ENCODE measurements at regions not wholly inside any gene's neighbourhood (a gene's known extent, or its start where the extent isn't known, plus 50 kb on each side); places are given as distances from the start of the nearest gene placed in this dataset.
"Not testable (repeated sequence)": the region's sequence is repeated elsewhere in the genome, so short reads cannot be mapped to it uniquely, and the experiment has no call there.

GRCh38 chr4:123183308-123183707 is 213.3 kb upstream of the SPRY1 start:
- Histone ChIP-seq H3K79me1 (ENCODE audit: low read depth in 1 of 2, low read length in 2 of 2) (no peaks in the 10 kb centered on the region), H3K9me1 (ENCODE audit: insufficient read depth, low read length) (no peaks in the 10 kb centered on the region), H3K9me3 (ENCODE audit: control insufficient read depth, insufficient read depth, low read length) (no peaks in the 10 kb centered on the region), H4K8ac (ENCODE audit: low read depth in 2 of 2, low read length in 2 of 2) (no peak overlapping the region), H3K36me3 (ENCODE audit: control insufficient read depth, insufficient read depth, low read length) (no peaks in the 10 kb centered on the region), H3K18ac (ENCODE audit: low read depth, low read length) (no peak overlapping the region), H2AK9ac (replicated peaks; ENCODE audit: low read depth, low read length, poor library complexity) (no peak overlapping the region), H2AK5ac (ENCODE audit: low read depth, low read length) (no peak overlapping the region), H4K91ac (ENCODE audit: insufficient read depth, low read depth, low read length) (no peak overlapping the region), H4K5ac (ENCODE audit: low read depth, low read length) (no peak overlapping the region), H2BK5ac (ENCODE audit: low read depth, low read length, poor library complexity, severe bottlenecking) (no peak overlapping the region), H3K4me3 (ENCODE audit: insufficient read depth, low read depth, low read length) (no peak overlapping the region), H2BK120ac (ENCODE audit: low read depth, low read length) (no peak overlapping the region), H3K56ac (ENCODE audit: extremely low read depth, insufficient read depth, low read length) (no peak overlapping the region), H3K27me3 (ENCODE audit: control insufficient read depth, insufficient read depth, low read length) (no peaks in the 10 kb centered on the region), H3K23ac (ENCODE audit: low read depth, low read length) (no peak overlapping the region), H3K4me2 (ENCODE audit: low read depth, low read length) (no peak overlapping the region), H2BK15ac (ENCODE audit: low read depth, low read length) (no peak overlapping the region), H3K4me1 (ENCODE audit: control insufficient read depth, insufficient read depth, low read length) (no peaks in the 10 kb centered on the region), H2AFZ (replicated peaks; ENCODE audit: low read length, poor library complexity) (no peak overlapping the region), H3K14ac (replicated peaks; ENCODE audit: low read depth, low read length) (no peak overlapping the region), H3K4ac (ENCODE audit: low read depth, low read length) (no peak overlapping the region), H4K20me1 (ENCODE audit: insufficient read depth, low read length) (no peaks in the 10 kb centered on the region), H3K27ac (ENCODE audit: insufficient read depth, low read length) (no peak overlapping the region), H2BK20ac (ENCODE audit: low read depth, low read length) (no peak overlapping the region), H3K9ac (ENCODE audit: low read depth, low read length) (no peak overlapping the region)
- POLR2A ChIA-PET (ENCODE audit: unreplicated experiment) = no interaction called here
- WGBS, 2 experiments (ENCODE audit: extremely low coverage in 2 of 2, insufficient read length in 1 of 2) = no CpG with 5 or more reads among the region's 1 CpG
- intact Hi-C loops (cut with micrococcal nuclease) = no loop called here
- no peak for ATAC-seq (ENCODE audit: low read depth)
- BruUV-seq (replicated peaks) = no TSS peak
- CTCF ChIA-PET = interaction anchor here (0.7 kb wide), 1 partner anchor 1141 kb away, joined by 3 read pairs; no protein-coding TSS in a partner anchor
- DNase-seq = no peak
- dilution Hi-C loops (cut with HindIII; ENCODE audit: low sequenced_read_pairs, unreplicated experiment) = no loop called here
- in situ Hi-C loops (cut with MboI; ENCODE audit: low sequenced_read_pairs) = no loop called here
- TF ChIP-seq NFE2L2 (IDR thresholded peaks at IDR 0.05; ENCODE audit: low read depth, low read length) (no peak), MAFK (IDR thresholded peaks at IDR 0.05; ENCODE audit: low read depth, low read length) (peak; percentile 47)

GRCh38 chr4:123183754-123184153 is 212.8 kb upstream of the SPRY1 start:
- ATAC-seq (ENCODE audit: low read depth); in situ Hi-C loops (cut with MboI; ENCODE audit: low sequenced_read_pairs); H3K4me1 ChIP-seq (ENCODE audit: control insufficient read depth, insufficient read depth, low read length); DNase-seq; H3K9ac ChIP-seq (ENCODE audit: low read depth, low read length); H3K56ac ChIP-seq (ENCODE audit: extremely low read depth, insufficient read depth, low read length); H4K5ac ChIP-seq (ENCODE audit: low read depth, low read length); H4K20me1 ChIP-seq (ENCODE audit: insufficient read depth, low read length); H2BK120ac ChIP-seq (ENCODE audit: low read depth, low read length); H3K27me3 ChIP-seq (ENCODE audit: control insufficient read depth, insufficient read depth, low read length); CTCF ChIA-PET; H2BK5ac ChIP-seq (ENCODE audit: low read depth, low read length, poor library complexity, severe bottlenecking); H3K4ac ChIP-seq (ENCODE audit: low read depth, low read length); H4K91ac ChIP-seq (ENCODE audit: insufficient read depth, low read depth, low read length); H3K4me3 ChIP-seq (ENCODE audit: insufficient read depth, low read depth, low read length); H2BK15ac ChIP-seq (ENCODE audit: low read depth, low read length); H3K79me1 ChIP-seq (ENCODE audit: low read depth in 1 of 2, low read length in 2 of 2); H3K4me2 ChIP-seq (ENCODE audit: low read depth, low read length); H3K23ac ChIP-seq (ENCODE audit: low read depth, low read length); H3K36me3 ChIP-seq (ENCODE audit: control insufficient read depth, insufficient read depth, low read length); H2AK9ac ChIP-seq (replicated peaks; ENCODE audit: low read depth, low read length, poor library complexity); H2AFZ ChIP-seq (replicated peaks; ENCODE audit: low read length, poor library complexity); intact Hi-C loops (cut with micrococcal nuclease); H3K14ac ChIP-seq (replicated peaks; ENCODE audit: low read depth, low read length); H2BK20ac ChIP-seq (ENCODE audit: low read depth, low read length); BruUV-seq (replicated peaks); dilution Hi-C loops (cut with HindIII; ENCODE audit: low sequenced_read_pairs, unreplicated experiment); H3K9me3 ChIP-seq (ENCODE audit: control insufficient read depth, insufficient read depth, low read length); POLR2A ChIA-PET (ENCODE audit: unreplicated experiment); H3K9me1 ChIP-seq (ENCODE audit: insufficient read depth, low read length); H4K8ac ChIP-seq (ENCODE audit: low read depth in 2 of 2, low read length in 2 of 2); H3K18ac ChIP-seq (ENCODE audit: low read depth, low read length); H2AK5ac ChIP-seq (ENCODE audit: low read depth, low read length); H3K27ac ChIP-seq (ENCODE audit: insufficient read depth, low read length): not testable (repeated sequence)
- no CpG with 5 or more reads among the region's 2 CpGs for WGBS, 2 experiments (ENCODE audit: extremely low coverage in 2 of 2, insufficient read length in 1 of 2)
